GM12878 (cell line): ENCODE measurements at regions not wholly inside any gene's neighbourhood (a gene's known extent, or its start where the extent isn't known, plus 50 kb on each side); places are given as distances from the start of the nearest gene placed in this dataset.
A peak's percentile ranks its signal among the peaks of the same experiment; 100 is the strongest.

Experiments
- E2F4 ChIP-seq: IDR thresholded peaks from 2 replicates; pipeline ENCODE4 v1.6.1; 2012; ENCODE audit warnings: low read depth, low read length, improper control_type of control experiment
- EP300 ChIP-seq, 2 experiments: fragments of 150-350 bp in 1 of 2; IDR thresholded peaks; 2 replicates each; pipeline ENCODE4 v1.6.1; 2011 to 2012; ENCODE audit warnings: low read depth in 2 of 2, low read length in 2 of 2, borderline replicate concordance in 1 of 2, improper control_type of control experiment in 1 of 2, inconsistent platforms in 1 of 2; ENCODE audit not compliant: control insufficient read depth in 1 of 2
- KLF5 ChIP-seq: fragments of 450-650 bp; IDR thresholded peaks from 2 replicates; pipeline ENCODE4 v1.6.1; 2014; ENCODE audit warnings: mild to moderate bottlenecking; ENCODE audit not compliant: partially characterized antibody
- MXI1 ChIP-seq: fragments of 150-350 bp; IDR thresholded peaks from 2 replicates; pipeline ENCODE4 v1.6.1; 2011; ENCODE audit warnings: low read depth, mild to moderate bottlenecking, inconsistent platforms, low read length, improper control_type of control experiment
- NR2C1 ChIP-seq: fragments of 450-650 bp; IDR thresholded peaks from 2 replicates; pipeline ENCODE4 v1.6.1; 2017; ENCODE audit warnings: antibody characterized with exemption, mild to moderate bottlenecking, moderate library complexity
- NRF1 ChIP-seq: conservative IDR thresholded peaks from 2 replicates; pipeline ENCODE4 v1.6.1; 2011; ENCODE audit warnings: mild to moderate bottlenecking, low read depth, low read length, improper control_type of control experiment
- PAX8 ChIP-seq: fragments of 450-650 bp; IDR thresholded peaks from 2 replicates; pipeline ENCODE4 v1.6.1; 2017; ENCODE audit warnings: mild to moderate bottlenecking, moderate library complexity
- POU2F2 ChIP-seq: IDR thresholded peaks from 3 replicates; pipeline ENCODE4 v1.6.1; 2011; ENCODE audit warnings: low read depth, mild to moderate bottlenecking, low read length, borderline replicate concordance
- RAD21 ChIP-seq: IDR thresholded peaks from 2 replicates; pipeline ENCODE4 v1.6.1; 2011; ENCODE audit warnings: mild to moderate bottlenecking, low read depth, low read length, moderate library complexity; ENCODE audit not compliant: insufficient read depth
- SIX5 ChIP-seq: IDR thresholded peaks from 2 replicates; pipeline ENCODE4 v1.6.1; 2011; ENCODE audit warnings: mild to moderate bottlenecking, low read depth, low read length, moderate library complexity; ENCODE audit not compliant: severe bottlenecking
- SMAD5 ChIP-seq: IDR thresholded peaks from 2 replicates; pipeline ENCODE4 v1.6.1; 2016; ENCODE audit warnings: antibody characterized with exemption, low read depth
- TCF12 ChIP-seq: IDR thresholded peaks from 2 replicates; pipeline ENCODE4 v1.6.1; 2011; ENCODE audit warnings: low read depth, mild to moderate bottlenecking, low read length
- TCF7 ChIP-seq: IDR thresholded peaks from 2 replicates; pipeline ENCODE4 v1.6.1; 2014; ENCODE audit warnings: antibody characterized with exemption, borderline replicate concordance
- ZBTB40 ChIP-seq: fragments of 450-650 bp; IDR thresholded peaks from 2 replicates; pipeline ENCODE4 v1.6.1; 2016; ENCODE audit warnings: mild to moderate bottlenecking, moderate library complexity, borderline replicate concordance
- ZNF274 ChIP-seq: IDR thresholded peaks from one replicate; pipeline ENCODE4 v1.8.0; 2011; ENCODE audit not compliant: insufficient read length, insufficient read depth
- TF ChIP-seq, protein P1 (sequence below), 3 experiments: IDR thresholded peaks in 2 of 3; conservative IDR thresholded peaks in 1 of 3; 2 replicates each; pipeline ENCODE4 v1.5.1; 2011; ENCODE audit warnings: low read depth in 3 of 3, low read length in 3 of 3, mild to moderate bottlenecking in 3 of 3, control low read depth in 2 of 3, moderate library complexity in 2 of 3, inconsistent platforms in 1 of 3, mixed read lengths in 1 of 3; ENCODE audit not compliant: control insufficient read depth in 2 of 3, insufficient read depth in 1 of 3; ENCODE audit errors: extremely low read depth in 1 of 3
- TF ChIP-seq, protein P2 (sequence below): fragments of 450-650 bp; IDR thresholded peaks from 2 replicates; pipeline ENCODE4 v1.6.1; 2018; ENCODE audit warnings: borderline replicate concordance, mild to moderate bottlenecking; ENCODE audit not compliant: partially characterized antibody
- TF ChIP-seq, protein P3 (sequence below): IDR thresholded peaks from 2 replicates; pipeline ENCODE4 v1.6.1; 2012; ENCODE audit warnings: low read length, inconsistent platforms

- TF ChIP-seq, protein P1, sequence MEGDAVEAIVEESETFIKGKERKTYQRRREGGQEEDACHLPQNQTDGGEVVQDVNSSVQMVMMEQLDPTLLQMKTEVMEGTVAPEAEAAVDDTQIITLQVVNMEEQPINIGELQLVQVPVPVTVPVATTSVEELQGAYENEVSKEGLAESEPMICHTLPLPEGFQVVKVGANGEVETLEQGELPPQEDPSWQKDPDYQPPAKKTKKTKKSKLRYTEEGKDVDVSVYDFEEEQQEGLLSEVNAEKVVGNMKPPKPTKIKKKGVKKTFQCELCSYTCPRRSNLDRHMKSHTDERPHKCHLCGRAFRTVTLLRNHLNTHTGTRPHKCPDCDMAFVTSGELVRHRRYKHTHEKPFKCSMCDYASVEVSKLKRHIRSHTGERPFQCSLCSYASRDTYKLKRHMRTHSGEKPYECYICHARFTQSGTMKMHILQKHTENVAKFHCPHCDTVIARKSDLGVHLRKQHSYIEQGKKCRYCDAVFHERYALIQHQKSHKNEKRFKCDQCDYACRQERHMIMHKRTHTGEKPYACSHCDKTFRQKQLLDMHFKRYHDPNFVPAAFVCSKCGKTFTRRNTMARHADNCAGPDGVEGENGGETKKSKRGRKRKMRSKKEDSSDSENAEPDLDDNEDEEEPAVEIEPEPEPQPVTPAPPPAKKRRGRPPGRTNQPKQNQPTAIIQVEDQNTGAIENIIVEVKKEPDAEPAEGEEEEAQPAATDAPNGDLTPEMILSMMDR (IDR thresholded peaks at IDR 0.05 in 2 of 3, conservative IDR thresholded peaks at IDR 0.05 in 1 of 3; ENCODE audit: control insufficient read depth in 2 of 3, extremely low read depth in 1 of 3, insufficient read depth in 1 of 3, low read depth in 3 of 3, low read length in 3 of 3), result no peak
- TF ChIP-seq KLF5 (no peak), TCF7 (peak; percentile 85), NR2C1 (no peak), POU2F2 (peak; percentile 93), SIX5 (no peak), ZBTB40 (no peak), SMAD5 (no peak), PAX8 (no peak), TCF12 (0 out of 2 replicates have a peak, but pooled peaks have one; percentile 16), EP300 (IDR thresholded peaks at IDR 0.05; ENCODE audit: borderline replicate concordance in 1 of 2, control insufficient read depth in 1 of 2, low read depth in 2 of 2, low read length in 2 of 2) (peak; percentile 74 to 89), E2F4 (no peak), NRF1 (no peak), MXI1 (no peak), ZNF274 (no peak), RAD21 (0 out of 2 replicates have a peak, but pooled peaks have one; percentile 9)
- TF ChIP-seq, protein P2, sequence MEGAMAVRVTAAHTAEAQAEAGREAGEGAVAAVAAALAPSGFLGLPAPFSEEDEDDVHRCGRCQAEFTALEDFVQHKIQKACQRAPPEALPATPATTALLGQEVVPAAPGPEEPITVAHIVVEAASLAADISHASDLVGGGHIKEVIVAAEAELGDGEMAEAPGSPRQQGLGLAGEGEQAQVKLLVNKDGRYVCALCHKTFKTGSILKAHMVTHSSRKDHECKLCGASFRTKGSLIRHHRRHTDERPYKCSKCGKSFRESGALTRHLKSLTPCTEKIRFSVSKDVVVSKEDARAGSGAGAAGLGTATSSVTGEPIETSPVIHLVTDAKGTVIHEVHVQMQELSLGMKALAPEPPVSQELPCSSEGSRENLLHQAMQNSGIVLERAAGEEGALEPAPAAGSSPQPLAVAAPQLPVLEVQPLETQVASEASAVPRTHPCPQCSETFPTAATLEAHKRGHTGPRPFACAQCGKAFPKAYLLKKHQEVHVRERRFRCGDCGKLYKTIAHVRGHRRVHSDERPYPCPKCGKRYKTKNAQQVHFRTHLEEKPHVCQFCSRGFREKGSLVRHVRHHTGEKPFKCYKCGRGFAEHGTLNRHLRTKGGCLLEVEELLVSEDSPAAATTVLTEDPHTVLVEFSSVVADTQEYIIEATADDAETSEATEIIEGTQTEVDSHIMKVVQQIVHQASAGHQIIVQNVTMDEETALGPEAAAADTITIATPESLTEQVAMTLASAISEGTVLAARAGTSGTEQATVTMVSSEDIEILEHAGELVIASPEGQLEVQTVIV, result no peak
- TF ChIP-seq, protein P3, sequence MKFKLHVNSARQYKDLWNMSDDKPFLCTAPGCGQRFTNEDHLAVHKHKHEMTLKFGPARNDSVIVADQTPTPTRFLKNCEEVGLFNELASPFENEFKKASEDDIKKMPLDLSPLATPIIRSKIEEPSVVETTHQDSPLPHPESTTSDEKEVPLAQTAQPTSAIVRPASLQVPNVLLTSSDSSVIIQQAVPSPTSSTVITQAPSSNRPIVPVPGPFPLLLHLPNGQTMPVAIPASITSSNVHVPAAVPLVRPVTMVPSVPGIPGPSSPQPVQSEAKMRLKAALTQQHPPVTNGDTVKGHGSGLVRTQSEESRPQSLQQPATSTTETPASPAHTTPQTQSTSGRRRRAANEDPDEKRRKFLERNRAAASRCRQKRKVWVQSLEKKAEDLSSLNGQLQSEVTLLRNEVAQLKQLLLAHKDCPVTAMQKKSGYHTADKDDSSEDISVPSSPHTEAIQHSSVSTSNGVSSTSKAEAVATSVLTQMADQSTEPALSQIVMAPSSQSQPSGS, result no peak
Measured at GRCh38 chr1:221793439-221794078, 51.7 kb upstream of the DUSP10 start (continued).
